ENCODE measurements at regions not wholly inside any gene's neighbourhood (a gene's known extent, or its start where the extent isn't known, plus 50 kb on each side); places are given as distances from the start of the nearest gene placed in this dataset.

GRCh38 chr1:68704800-68705443 is 208.0 kb upstream of the DEPDC1 start:
- TF ChIP-seq CTCF (IDR thresholded peaks at IDR 0.05; ENCODE audit: low read depth, low read length, missing control alignments): no peak
- DNase-seq (ENCODE audit: extremely low read depth, low read depth): no peak
- H3K4me3 ChIP-seq (replicated peaks; ENCODE audit: low read depth, low read length): no peak overlapping the region

- H3K4me3 ChIP-seq (replicated peaks; ENCODE audit: low read depth, low read length): no peak overlapping the region
- no peak for DNase-seq (ENCODE audit: extremely low read depth, low read depth)
- no peak for TF ChIP-seq CTCF (IDR thresholded peaks at IDR 0.05; ENCODE audit: low read depth, low read length, missing control alignments)
These were observed 208.6 kb upstream of the DEPDC1 start for GRCh38 chr1:68705466-68705865.

- no peak for TF ChIP-seq CTCF (IDR thresholded peaks at IDR 0.05; ENCODE audit: low read depth, low read length, missing control alignments)
- no peak for DNase-seq (ENCODE audit: extremely low read depth, low read depth)
- H3K4me3 ChIP-seq (replicated peaks; ENCODE audit: low read depth, low read length): no peak overlapping the region
These were observed 209.9 kb upstream of the DEPDC1 start for GRCh38 chr1:68706639-68707317.

GRCh38 chr1:68717330-68717729 is 220.4 kb upstream of the DEPDC1 start:
- no peak for DNase-seq (ENCODE audit: extremely low read depth, low read depth)
- no peak overlapping the region for H3K4me3 ChIP-seq (replicated peaks; ENCODE audit: low read depth, low read length)
- no peak for TF ChIP-seq CTCF (IDR thresholded peaks at IDR 0.05; ENCODE audit: low read depth, low read length, missing control alignments)

GRCh38 chr1:68720476-68720875 is 223.6 kb upstream of the DEPDC1 start:
- TF ChIP-seq CTCF (IDR thresholded peaks at IDR 0.05; ENCODE audit: low read depth, low read length, missing control alignments): no peak
- no peak overlapping the region for H3K4me3 ChIP-seq (replicated peaks; ENCODE audit: low read depth, low read length)
- DNase-seq (ENCODE audit: extremely low read depth, low read depth): no peak

GRCh38 chr1:68723791-68724190 is 226.9 kb upstream of the DEPDC1 start:
- no peak for TF ChIP-seq CTCF (IDR thresholded peaks at IDR 0.05; ENCODE audit: low read depth, low read length, missing control alignments)
- H3K4me3 ChIP-seq (replicated peaks; ENCODE audit: low read depth, low read length): no peak overlapping the region
- no peak for DNase-seq (ENCODE audit: extremely low read depth, low read depth)
